ENCODE measurements at regions not wholly inside any gene's neighbourhood (a gene's known extent, or its start where the extent isn't known, plus 50 kb on each side); places are given as distances from the start of the nearest gene placed in this dataset.

DNA sequence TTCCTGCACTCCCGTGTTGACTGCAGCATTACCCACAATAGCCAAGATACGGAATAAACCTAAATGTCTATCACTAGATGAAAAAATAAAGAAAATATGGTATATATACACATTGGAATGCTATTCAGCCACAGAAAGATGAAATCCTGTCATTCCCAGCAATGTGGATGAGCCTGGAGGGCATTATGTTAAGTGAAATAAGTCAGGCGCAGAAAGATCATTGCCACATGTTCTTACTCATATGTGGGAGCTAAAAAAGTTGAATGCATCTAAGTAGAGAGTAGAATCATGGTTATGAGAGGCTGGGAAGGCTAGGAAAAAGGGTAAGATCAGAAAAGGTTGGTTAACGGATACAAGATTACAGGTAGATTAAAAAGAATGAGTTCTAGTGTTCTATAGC lies 219.1 kb upstream of the MKI67 start:
- TF ChIP-seq, protein P1, sequence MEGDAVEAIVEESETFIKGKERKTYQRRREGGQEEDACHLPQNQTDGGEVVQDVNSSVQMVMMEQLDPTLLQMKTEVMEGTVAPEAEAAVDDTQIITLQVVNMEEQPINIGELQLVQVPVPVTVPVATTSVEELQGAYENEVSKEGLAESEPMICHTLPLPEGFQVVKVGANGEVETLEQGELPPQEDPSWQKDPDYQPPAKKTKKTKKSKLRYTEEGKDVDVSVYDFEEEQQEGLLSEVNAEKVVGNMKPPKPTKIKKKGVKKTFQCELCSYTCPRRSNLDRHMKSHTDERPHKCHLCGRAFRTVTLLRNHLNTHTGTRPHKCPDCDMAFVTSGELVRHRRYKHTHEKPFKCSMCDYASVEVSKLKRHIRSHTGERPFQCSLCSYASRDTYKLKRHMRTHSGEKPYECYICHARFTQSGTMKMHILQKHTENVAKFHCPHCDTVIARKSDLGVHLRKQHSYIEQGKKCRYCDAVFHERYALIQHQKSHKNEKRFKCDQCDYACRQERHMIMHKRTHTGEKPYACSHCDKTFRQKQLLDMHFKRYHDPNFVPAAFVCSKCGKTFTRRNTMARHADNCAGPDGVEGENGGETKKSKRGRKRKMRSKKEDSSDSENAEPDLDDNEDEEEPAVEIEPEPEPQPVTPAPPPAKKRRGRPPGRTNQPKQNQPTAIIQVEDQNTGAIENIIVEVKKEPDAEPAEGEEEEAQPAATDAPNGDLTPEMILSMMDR (IDR thresholded peaks at IDR 0.05; ENCODE audit: poor library complexity) = no peak
- no peak for TF ChIP-seq EZH2 (IDR thresholded peaks at IDR 0.05; ENCODE audit: borderline replicate concordance)
- no peak for TF ChIP-seq EZH2phosphoT487 (IDR thresholded peaks at IDR 0.05; ENCODE audit: low read depth, severe bottlenecking, unreplicated experiment)
